ENCODE measurements at regions not wholly inside any gene's neighbourhood (a gene's known extent, or its start where the extent isn't known, plus 50 kb on each side); places are given as distances from the start of the nearest gene placed in this dataset.

DNA sequence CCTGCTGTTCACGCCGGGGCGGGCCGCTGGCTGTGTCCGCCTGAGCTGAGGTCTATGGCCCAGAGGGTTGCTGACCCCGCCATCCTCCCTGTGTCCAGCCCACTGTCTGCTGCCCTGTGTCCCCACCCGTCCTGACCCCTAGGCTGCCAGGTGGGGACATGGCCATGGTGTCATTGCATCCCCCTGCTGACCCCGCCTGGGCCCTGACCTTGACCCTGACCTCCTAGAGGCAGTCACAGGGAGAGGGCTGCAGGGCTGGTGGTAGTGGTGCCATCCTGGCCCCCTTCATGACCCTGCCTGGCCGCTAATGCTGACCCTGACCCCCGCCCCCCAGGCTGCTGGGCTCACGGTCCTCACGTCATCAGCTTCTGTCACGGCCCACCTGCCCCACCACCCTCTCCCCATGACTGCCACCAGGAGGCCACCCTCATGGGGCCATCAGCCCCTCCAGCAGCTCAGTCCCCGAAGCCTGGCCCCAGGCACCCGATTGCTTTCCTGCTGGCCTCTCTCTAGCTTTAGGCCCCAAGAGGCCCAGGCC, 285.9 kb downstream of the BRD1 start:
- TF ChIP-seq, protein P1, sequence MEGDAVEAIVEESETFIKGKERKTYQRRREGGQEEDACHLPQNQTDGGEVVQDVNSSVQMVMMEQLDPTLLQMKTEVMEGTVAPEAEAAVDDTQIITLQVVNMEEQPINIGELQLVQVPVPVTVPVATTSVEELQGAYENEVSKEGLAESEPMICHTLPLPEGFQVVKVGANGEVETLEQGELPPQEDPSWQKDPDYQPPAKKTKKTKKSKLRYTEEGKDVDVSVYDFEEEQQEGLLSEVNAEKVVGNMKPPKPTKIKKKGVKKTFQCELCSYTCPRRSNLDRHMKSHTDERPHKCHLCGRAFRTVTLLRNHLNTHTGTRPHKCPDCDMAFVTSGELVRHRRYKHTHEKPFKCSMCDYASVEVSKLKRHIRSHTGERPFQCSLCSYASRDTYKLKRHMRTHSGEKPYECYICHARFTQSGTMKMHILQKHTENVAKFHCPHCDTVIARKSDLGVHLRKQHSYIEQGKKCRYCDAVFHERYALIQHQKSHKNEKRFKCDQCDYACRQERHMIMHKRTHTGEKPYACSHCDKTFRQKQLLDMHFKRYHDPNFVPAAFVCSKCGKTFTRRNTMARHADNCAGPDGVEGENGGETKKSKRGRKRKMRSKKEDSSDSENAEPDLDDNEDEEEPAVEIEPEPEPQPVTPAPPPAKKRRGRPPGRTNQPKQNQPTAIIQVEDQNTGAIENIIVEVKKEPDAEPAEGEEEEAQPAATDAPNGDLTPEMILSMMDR (IDR thresholded peaks at IDR 0.05) = no peak
- no peak for TF ChIP-seq POLR2A (IDR thresholded peaks at IDR 0.05)

Measured in adrenal gland (tissue), 5 donors.